KBM-7 (cell line): ENCODE measurements at regions not wholly inside any gene's neighbourhood (a gene's known extent, or its start where the extent isn't known, plus 50 kb on each side); places are given as distances from the start of the nearest gene placed in this dataset.

Experiments used
- DNase-seq: peaks from one replicate; pipeline ENCODE4 v3.0.0-alpha.2; 2015
- in situ Hi-C: fragments of 300-500 bp; cut with MboI; formaldehyde crosslinking; loops from 2 replicates; pipeline ENCODE4 v1.14.3; 2020; ENCODE audit warnings: low sequenced_read_pairs, low pct_unique_long_range_greater_than_20kb, mixed read lengths

DNA sequence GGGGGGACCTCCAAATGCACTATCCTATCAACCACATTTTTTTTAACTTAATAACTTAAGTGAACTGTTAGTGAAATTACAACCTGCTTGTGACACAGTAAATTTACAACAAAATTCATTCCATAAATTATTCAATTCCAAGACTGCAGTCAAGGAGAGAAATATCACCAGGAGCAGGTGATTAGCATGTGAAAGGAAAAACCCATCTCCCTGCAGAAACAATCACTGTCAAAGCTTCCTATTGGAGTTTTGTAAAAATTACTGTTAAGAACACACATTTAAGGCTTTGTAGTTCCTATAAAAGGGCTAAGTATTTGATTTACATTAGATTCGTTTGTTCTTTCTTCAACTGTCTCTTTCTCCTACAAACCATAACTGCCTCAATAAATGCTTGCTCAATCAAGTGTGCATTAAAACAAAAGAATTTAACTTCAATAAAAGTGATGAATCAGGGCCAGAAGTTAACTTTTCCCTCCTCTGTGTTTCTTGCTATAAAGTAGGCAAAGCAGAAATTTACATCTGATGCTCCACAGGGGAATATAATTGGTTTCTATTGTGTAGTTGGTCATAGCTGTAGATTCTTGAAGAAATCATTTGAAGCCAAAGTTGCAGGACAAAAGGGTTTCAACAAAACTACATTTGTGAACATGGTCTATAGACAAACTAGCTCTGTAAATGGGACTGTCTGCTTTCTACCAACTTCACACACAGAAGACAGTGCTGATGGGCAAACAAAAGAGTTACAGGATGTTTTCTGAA, 195.1 kb upstream of the PSMD7 start:
- in situ Hi-C loops, result no loop called here
- DNase-seq, result no peak

DNA sequence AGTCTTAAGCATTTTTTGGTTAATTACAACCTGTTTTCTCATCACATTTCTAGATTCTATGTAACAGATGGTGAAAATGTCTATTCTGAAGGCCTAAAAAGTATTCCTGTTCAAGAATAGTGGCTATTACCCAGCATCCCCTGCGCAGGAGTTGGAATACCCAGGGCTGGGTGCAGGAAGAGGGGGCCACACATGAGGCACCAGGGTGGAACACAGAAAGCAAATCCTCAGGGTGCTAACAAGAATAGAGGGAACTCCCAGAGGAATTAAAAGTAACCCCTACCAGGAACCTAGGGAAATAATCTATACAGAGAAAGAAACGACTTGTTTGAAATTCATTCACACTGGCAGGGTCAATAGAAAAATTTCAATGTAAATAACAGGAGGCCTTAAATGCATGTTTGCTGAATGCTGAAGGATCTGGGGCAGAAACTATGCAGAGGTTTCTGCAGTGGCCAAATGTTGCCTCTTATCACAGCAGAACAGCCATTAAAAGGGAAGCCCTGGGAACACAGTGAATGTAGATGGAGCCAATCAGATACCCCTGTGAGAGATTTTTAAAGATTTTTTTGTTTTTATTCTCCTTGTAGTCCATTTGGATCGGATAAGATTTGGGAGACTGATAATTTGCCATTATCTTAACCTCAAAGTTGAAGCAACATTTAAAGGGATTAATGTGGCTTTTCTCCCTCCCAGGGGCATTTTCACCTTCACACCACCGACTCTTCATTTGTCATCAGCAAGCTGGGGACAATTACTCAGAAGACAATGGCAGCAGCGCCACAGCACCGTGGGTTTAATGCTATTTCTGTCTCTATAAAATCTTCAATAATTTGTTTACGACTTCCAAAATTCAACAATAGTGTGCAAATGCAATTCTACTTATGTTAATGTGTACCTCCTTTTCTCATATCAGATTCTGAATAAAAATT, 196.0 kb upstream of the PSMD7 start:
- no peak for DNase-seq
- in situ Hi-C loops, result no loop called here

- in situ Hi-C loops, result no loop called here
- DNase-seq, result no peak
These were observed 197.1 kb upstream of the PSMD7 start for GRCh38 chr16:74099530-74099929.

GRCh38 chr16:74094962-74095361, 201.7 kb upstream of the PSMD7 start:
- no peak for DNase-seq
- in situ Hi-C loops, result no loop called here

GRCh38 chr16:74094514-74094913, 202.1 kb upstream of the PSMD7 start:
- in situ Hi-C loops, result no loop called here
- DNase-seq, result no peak

GRCh38 chr16:74092336-74092735, 204.3 kb upstream of the PSMD7 start:
- in situ Hi-C loops, result no loop called here
- DNase-seq, result no peak

GRCh38 chr16:74090871-74091270, 205.7 kb upstream of the PSMD7 start:
- no peak for DNase-seq
- in situ Hi-C loops, result no loop called here

DNA sequence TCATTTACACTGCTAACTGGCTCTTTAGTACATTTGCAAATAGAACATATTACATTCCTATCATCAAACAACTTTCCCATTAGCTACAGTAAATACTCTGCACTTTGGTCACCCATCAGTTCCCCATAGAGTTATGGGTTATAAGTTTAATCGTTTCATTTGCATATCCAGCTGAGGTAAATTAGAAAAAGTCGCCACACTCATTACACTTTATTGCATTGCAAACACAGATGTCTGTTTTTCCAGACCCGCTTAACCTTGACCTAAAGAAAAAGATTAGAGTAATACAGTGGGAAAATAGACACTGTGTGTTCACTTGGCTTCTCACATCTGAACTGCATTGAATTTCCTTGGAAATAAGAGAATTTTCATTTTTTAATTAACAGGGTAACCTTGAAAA, 213.1 kb upstream of the PSMD7 start:
- in situ Hi-C loops, result no loop called here
- DNase-seq, result no peak

GRCh38 chr16:74080311-74080710, 216.3 kb upstream of the PSMD7 start:
- in situ Hi-C loops, result no loop called here
- DNase-seq, result no peak

GRCh38 chr16:74079232-74079586, 217.4 kb upstream of the PSMD7 start:
- no peak for DNase-seq
- in situ Hi-C loops, result no loop called here

DNA sequence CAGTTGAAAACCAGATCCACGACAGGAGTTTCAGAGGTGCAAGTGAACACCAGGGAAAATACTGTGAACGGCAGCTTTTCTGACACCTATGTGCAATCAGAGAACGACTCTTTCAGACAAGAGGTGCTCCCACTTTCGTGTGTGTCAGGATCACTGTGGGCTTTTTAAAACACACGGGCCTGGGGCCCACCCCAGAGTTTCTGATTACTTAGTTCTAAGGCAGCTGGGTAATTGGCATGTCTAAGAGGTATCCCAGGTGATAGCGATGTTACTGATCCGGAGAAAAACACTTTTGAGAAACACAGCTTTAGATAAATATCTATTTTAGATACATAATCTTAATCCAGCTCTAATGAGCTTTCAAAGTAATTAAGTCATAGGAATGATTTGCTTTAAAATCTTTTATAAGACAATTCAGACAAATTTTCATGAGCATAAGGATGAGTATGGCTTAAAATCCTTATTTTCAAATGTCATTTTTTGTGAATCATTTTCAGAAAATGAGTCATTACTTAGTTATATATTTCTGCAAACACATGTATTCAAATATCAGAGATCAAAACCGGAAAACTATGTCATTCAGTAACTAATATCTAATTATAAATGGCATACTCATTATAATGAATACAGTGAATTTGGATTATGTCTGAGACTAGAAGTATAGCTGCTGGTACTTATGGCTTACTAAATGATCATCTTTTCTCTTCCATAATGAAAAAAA, 217.9 kb upstream of the PSMD7 start:
- in situ Hi-C loops, result no loop called here

GRCh38 chr16:74076568-74076967, 220.0 kb upstream of the PSMD7 start:
- in situ Hi-C loops, result no loop called here
- DNase-seq, result no peak

More for the DNA sequence above, 217.9 kb upstream of the PSMD7 start:
- no peak for DNase-seq

DNA sequence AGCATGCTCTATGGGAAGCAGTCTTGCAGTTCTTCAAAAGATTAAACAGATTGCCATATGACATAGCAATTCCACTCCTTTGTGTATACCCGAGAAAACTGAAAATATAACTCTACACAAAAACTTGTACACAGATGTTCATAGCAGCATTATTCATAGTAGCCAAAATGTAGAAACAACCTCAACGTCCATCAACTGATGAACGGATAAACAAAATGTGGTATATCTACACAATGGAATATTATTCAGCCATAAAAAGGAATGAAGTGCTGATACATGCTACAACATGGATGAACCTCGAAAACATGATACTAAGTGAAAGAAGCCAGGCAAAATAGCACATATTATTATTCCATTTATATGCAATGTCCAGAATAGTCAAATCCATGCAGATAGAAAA, 221.2 kb upstream of the PSMD7 start:
- in situ Hi-C loops, result no loop called here
- no peak for DNase-seq

DNA sequence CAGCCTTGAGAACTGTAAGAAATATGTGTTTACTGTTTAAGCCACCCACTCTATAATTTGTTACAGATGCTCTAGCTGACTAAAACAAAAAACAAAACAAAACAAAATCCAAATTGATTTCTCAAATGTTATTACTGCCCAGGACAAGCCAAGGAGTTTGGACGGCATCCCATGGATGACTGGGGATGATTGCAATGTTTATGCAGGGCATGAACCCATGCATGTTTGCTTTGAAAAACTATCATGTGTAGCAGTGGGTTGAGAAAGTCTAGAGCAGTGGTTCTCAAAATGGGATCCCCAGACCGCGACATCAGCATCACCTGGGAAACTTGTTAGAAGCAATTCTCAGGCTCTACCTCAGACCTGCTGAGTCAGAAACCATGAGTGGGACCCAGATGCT, 223.2 kb upstream of the PSMD7 start:
- in situ Hi-C loops, result no loop called here
- no peak for DNase-seq

GRCh38 chr16:74071996-74072535, 224.5 kb upstream of the PSMD7 start:
- no peak for DNase-seq
- in situ Hi-C loops, result no loop called here

DNA sequence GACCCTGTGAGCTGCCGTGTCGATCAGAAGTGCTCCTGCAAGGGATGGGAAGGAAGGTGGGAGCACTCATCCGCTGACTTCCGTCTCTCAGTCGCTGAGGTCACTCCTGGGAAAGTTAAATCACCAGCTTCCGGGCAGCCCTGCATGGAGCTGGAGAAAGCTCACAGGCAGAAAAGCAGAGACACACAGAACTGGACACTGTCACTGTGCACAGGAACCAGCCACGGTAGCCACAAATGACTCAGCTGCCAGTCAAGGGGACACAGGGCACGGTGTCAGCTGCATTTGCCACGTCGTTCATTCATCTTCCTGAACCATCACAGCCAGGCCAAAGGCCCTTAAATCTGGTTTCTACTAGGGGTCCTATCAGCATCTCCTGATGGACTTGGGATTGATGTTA, 226.4 kb upstream of the PSMD7 start:
- DNase-seq, result no peak
- in situ Hi-C loops, result no loop called here

DNA sequence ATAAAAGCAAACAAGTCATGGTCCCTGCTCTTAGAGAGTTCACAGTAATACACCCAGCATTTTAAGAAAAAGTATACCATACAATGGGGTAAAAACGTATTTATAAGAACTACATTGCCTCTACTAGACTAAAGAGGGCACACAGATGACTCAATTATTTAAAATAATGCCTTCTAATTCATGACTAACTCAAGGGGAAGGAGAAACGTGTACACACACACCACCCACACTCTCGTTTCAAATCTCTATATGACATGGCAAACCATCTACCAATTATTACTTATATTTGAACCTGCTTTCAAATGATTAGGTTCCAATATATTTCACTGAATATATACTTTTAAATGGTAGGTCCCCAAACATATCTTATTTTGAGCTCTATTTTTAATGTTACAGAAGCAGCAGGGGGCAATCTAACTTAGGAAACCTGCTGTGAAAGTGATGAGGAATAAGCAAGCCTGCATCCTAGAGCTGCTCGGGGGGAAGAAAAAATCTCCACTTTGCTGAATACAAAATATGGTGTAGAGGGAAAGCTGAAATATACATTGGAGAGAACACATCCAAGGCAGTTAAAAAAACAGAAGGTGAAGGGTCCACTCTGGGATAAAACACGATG, 232.4 kb upstream of the PSMD7 start:
- in situ Hi-C loops, result no loop called here
- no peak for DNase-seq

GRCh38 chr16:74053826-74054225, 242.8 kb upstream of the PSMD7 start:
- in situ Hi-C loops, result no loop called here

DNA sequence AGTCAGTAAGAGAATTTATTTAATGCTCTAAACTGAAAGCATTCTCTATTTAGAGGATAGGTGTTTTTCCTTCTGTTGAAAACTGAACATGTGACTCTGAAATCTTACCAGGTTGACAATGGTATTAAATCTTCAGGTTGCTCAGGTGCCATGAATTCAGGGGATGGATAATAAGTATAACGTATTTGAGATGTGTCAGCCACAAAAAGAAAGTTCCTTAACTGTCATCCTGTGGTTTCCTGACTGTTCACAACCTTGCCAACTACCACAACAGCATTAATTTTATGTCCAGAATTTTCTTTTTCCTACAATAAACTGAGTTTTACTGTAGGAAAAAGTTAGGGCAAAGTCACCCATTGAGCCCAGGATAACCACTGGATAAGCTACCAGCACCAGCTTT, 243.3 kb upstream of the PSMD7 start:
- peak; percentile 20 for DNase-seq
- in situ Hi-C loops, result no loop called here

More at GRCh38 chr16:74053826-74054225, 242.8 kb upstream of the PSMD7 start:
- DNase-seq, result no peak
